Activated naive CD4-positive, alpha-beta T cell treated with anti-CD3 and anti-CD28 coated beads, Interleukin-2, amount 50 U/mL, for 24 hours (primary cell): ENCODE measurements at regions not wholly inside any gene's neighbourhood (a gene's known extent, or its start where the extent isn't known, plus 50 kb on each side); places are given as distances from the start of the nearest gene placed in this dataset.

ENCODE experiments used
- H3K27ac Mint-ChIP-seq: one replicate; pipeline ENCODE4 v1.8.0; 2021; ENCODE audit warnings: mild to moderate bottlenecking, mixed read lengths
- H3K27me3 Mint-ChIP-seq: one replicate; pipeline ENCODE4 v1.8.0; 2021; ENCODE audit warnings: mixed read lengths
- H3K36me3 Mint-ChIP-seq: one replicate; pipeline ENCODE4 v1.8.0; 2021; ENCODE audit warnings: mixed read lengths
- H3K4me1 Mint-ChIP-seq: one replicate; pipeline ENCODE4 v1.8.0; 2021; ENCODE audit warnings: mixed read lengths
- H3K4me3 Mint-ChIP-seq: one replicate; pipeline ENCODE4 v1.8.0; 2021; ENCODE audit warnings: mild to moderate bottlenecking, mixed read lengths
- H3K9me3 Mint-ChIP-seq: one replicate; pipeline ENCODE4 v1.8.0; 2021; ENCODE audit warnings: mixed read lengths

DNA sequence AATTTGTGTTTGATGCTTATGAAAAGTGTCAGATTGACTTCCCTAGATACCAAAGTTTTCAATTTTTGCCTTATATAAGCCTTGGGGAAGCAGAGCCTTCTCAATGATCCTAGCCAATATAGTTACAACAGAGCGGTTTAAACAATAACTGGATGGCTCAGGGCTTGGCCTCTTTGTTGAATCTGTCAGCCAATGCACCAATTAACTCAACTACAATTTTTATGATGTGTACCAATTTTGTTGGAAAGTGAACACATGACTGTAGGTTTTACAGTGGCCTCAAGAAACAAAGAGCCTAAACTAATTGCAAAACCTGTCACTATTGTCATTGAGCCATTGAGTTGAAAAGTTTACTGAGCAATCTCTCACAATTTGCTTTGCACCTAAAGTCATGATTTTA is 71.6 kb upstream of the RGS18 start:
- H3K4me3 Mint-ChIP-seq: no peak overlapping the region
- no peak overlapping the region for H3K27ac Mint-ChIP-seq
- no peaks in the 10 kb centered on the region for H3K4me1 Mint-ChIP-seq
- H3K27me3 Mint-ChIP-seq: no peaks in the 10 kb centered on the region
- H3K9me3 Mint-ChIP-seq: no peaks in the 10 kb centered on the region
- no peaks in the 10 kb centered on the region for H3K36me3 Mint-ChIP-seq

DNA sequence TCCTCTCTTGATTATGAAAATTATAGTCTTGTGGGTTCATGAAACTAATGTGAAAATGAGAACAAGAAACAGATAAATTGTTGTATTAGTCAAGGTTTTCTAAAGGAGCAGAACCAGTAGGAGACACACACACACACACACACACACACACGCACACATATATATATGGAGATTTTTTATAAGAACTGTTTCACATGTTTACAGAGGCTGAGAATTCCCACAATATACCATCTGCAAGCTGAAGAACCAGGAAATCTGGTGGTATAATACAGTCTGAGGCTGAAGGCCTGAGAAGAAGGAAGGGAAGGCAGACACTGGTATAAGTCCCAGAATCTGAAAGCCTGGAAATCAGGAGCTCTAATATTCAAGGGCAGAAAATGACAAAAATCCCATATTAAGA is 70.9 kb upstream of the RGS18 start:
- Mint-ChIP-seq H3K4me3 (no peak overlapping the region), H3K27ac (no peak overlapping the region), H3K36me3 (no peaks in the 10 kb centered on the region), H3K27me3 (no peaks in the 10 kb centered on the region), H3K9me3 (no peaks in the 10 kb centered on the region), H3K4me1 (no peaks in the 10 kb centered on the region)

DNA sequence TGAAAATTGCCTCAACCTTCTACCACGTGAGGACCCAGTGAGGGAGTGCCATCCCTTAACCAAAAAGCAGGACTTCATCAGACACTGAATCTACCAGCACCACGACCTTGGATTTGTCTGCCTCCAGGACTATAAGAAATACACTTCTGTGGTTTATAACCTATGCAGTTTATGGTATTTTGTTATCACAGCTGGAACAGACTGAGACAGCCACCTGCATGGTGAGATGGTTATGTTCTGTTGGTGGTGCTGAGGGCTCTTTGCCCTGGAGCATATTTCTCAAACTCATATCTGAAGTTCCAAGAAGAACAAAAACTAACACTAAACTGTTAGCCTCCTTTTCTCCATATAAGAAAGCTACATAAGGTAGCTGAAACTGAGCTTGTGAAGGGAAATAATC is 69.8 kb upstream of the RGS18 start:
- no peak overlapping the region for H3K27ac Mint-ChIP-seq
- no peaks in the 10 kb centered on the region for H3K9me3 Mint-ChIP-seq
- H3K36me3 Mint-ChIP-seq: no peaks in the 10 kb centered on the region
- H3K4me3 Mint-ChIP-seq: no peak overlapping the region
- H3K4me1 Mint-ChIP-seq: no peaks in the 10 kb centered on the region
- H3K27me3 Mint-ChIP-seq: no peaks in the 10 kb centered on the region

DNA sequence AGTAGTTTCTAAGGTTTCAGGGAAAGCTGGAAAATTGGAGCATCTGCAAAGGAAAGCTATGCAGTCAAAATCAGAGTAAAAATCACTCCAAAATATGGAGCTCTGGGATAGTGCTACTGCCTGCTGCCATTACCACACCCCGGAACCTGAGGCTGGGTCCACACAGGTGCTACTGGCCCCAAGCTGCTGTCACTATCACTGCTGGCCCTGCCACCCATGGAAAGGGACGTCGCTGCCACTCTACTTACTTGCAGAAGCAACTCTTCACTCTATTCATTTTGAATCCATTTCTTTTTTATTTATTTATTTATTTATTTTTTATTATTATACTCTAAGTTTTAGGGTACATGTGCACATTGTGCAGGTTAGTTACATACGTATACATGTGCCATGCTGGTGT is 60.3 kb upstream of the RGS18 start:
- Mint-ChIP-seq H3K4me3 (no peak overlapping the region), H3K27me3 (no peaks in the 10 kb centered on the region), H3K9me3 (peaks cover 13% of the 10 kb centered on the region), H3K27ac (no peak overlapping the region), H3K36me3 (no peaks in the 10 kb centered on the region), H3K4me1 (no peaks in the 10 kb centered on the region)

DNA sequence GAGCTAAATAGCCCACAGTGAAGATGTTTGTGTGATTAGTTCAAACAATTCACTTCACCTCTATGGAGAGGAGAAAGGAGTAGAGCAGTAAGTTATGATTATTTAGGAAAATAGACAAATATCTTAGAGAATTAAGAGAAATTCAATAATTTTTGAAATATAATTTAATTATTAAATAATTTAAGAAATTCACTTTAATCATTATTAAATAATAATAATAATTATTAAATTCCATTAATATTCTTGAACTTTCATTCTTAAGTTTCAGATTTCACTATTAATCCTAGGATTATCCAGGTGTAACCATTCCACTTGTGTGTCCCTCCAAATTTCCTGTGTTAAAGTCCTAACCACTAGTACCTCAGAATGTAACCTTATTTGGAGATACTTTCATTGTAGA is 58.9 kb upstream of the RGS18 start:
- Mint-ChIP-seq H3K4me1 (no peaks in the 10 kb centered on the region), H3K27ac (no peak overlapping the region), H3K36me3 (no peaks in the 10 kb centered on the region), H3K4me3 (no peak overlapping the region), H3K9me3 (peaks cover 13% of the 10 kb centered on the region), H3K27me3 (no peaks in the 10 kb centered on the region)

DNA sequence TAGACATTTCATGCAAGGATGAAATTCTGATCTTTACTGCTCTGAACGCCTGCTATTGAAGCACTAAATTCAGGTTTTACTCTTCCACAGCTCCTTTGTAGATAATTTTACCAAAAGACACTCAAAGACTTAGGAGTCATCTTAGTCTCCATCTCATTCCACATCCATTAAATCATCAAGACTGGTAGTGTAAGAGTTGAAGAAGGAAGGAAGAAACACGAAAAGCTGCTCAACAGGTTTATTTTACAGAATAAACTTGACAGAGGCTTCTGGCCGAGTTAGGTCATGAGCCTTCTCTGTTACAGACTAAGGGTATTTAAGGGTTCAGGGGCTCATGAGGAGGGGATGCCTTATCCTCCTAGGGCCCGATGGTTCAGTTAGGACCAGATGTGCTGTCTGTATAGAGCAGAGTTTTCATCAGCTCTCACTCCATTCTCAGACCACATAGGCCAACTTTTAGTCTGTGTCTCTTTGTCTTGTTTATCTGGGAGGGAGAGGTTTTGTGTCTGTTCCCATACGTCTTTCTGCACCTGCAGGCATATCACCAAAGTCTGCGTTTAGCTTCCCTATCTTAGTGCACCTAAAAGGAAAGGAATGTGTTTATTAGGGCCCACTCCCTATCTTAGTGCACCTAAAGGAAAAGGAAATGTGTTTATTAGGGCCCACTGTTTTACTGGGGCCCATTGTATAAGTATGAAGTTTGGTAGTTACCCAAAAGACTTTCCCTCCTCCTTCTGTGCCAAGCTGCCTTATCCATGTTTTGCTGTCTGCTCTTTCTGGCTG is 57.4 kb upstream of the RGS18 start:
- H3K9me3 Mint-ChIP-seq: peaks cover 6% of the 10 kb centered on the region
- H3K4me1 Mint-ChIP-seq: no peaks in the 10 kb centered on the region
- no peaks in the 10 kb centered on the region for H3K27me3 Mint-ChIP-seq
- H3K36me3 Mint-ChIP-seq: no peaks in the 10 kb centered on the region
- H3K27ac Mint-ChIP-seq: no peak overlapping the region
- no peak overlapping the region for H3K4me3 Mint-ChIP-seq

DNA sequence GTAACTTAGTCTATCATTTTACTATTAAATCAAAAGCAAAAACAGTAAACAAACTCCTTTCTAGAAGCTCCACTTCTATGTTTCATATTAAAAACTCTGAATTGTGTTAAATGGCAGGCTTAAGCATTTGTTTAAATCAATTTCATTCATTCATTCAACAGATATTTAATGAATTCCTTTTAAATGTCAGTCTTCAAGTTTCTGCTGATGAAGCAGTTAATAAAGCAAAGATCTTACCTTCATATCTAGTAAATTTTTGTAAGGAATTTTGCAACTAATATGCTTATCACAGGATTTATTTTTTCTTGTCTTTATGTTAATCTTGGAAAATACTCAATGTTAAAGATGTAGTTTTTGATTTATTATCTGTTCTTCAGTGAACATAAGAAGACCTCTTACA is 54.1 kb upstream of the RGS18 start:
- Mint-ChIP-seq H3K4me1 (no peaks in the 10 kb centered on the region), H3K36me3 (no peaks in the 10 kb centered on the region), H3K27me3 (no peaks in the 10 kb centered on the region), H3K4me3 (no peak overlapping the region), H3K9me3 (peaks cover 6% of the 10 kb centered on the region), H3K27ac (no peak overlapping the region)

DNA sequence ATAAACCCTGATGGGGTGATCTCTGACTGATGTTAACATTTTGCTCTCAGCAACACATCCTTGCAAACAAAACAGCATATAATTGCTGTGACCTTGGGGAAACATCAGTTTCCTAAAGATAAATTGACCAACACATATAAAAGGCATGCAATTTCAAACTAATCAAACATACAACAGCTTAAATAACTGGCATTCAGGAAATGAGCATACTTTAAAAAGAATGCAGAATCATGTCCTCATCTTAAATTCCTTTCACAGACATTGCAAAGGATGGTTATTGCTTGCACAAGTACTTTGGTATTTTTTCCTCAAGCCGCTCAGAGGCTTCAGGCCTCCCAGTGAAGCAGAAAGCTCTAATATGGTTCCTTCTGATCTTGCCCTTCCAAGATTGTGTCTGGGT is 53.4 kb upstream of the RGS18 start:
- H3K4me3 Mint-ChIP-seq: no peak overlapping the region
- peaks cover 6% of the 10 kb centered on the region for H3K9me3 Mint-ChIP-seq
- H3K4me1 Mint-ChIP-seq: no peaks in the 10 kb centered on the region
- H3K27ac Mint-ChIP-seq: no peak overlapping the region
- H3K27me3 Mint-ChIP-seq: no peaks in the 10 kb centered on the region
- H3K36me3 Mint-ChIP-seq: no peaks in the 10 kb centered on the region

DNA sequence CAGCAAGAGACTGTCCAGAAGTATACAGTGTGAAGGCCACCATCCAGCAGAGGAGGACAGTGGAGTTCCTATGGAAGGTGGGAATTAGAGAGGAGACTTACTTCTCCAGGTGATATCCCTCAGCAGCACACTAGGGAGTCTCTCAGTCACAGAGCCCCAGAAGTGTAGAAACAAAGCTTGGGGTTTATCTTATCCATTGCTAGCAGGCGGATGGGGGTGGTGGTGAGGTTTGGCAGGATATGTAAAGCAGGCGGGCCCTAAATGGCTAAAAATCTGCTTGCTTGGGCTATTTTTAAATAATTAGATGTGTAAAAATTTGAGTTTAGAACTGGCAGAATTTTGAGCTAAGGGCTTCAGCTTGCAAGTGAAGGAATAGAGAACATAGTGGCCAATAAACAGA is 50.1 kb upstream of the RGS18 start:
- Mint-ChIP-seq H3K4me3 (no peak overlapping the region), H3K36me3 (no peaks in the 10 kb centered on the region), H3K27ac (no peak overlapping the region), H3K9me3 (no peaks in the 10 kb centered on the region), H3K27me3 (no peaks in the 10 kb centered on the region), H3K4me1 (no peaks in the 10 kb centered on the region)
